Spleen (tissue), 11 donors: ENCODE measurements at regions not wholly inside any gene's neighbourhood (a gene's known extent, or its start where the extent isn't known, plus 50 kb on each side); places are given as distances from the start of the nearest gene placed in this dataset.

ENCODE experiments used
- DNase-seq: peaks from one replicate; pipeline ENCODE4 v3.0.0-alpha.2; 2020
- H3K27ac ChIP-seq, 8 donors: fragments of 200-600 bp; sonication (generic) in 7 of 8; 1 replicate in 4 of 8; 2 replicates in 4 of 8; pipeline versions ENCODE4 v1.5.0 to v1.8.0; 2016 to 2021; ENCODE audit warnings: inconsistent platforms in 4 of 8, mild to moderate bottlenecking in 4 of 8, moderate library complexity in 1 of 8
- H3K27me3 ChIP-seq, 7 donors: fragments of 200-600 bp; sonication (generic) in 6 of 7; replicated peaks in 1 of 7; 1 replicate in 4 of 7; 2 replicates in 3 of 7; pipeline versions ENCODE4 v1.5.0 to v1.8.0; 2016 to 2021; ENCODE audit warnings: inconsistent platforms in 3 of 7, mild to moderate bottlenecking in 1 of 7
- H3K36me3 ChIP-seq, 6 donors: fragments of 200-600 bp; sonication (generic) in 5 of 6; 1 replicate in 4 of 6; 2 replicates in 2 of 6; pipeline versions ENCODE4 v1.5.0 to v1.8.0; 2016 to 2021; ENCODE audit warnings: inconsistent platforms in 2 of 6
- H3K4me1 ChIP-seq, 6 donors: fragments of 200-600 bp; sonication (generic) in 5 of 6; 1 replicate in 3 of 6; 2 replicates in 3 of 6; pipeline versions ENCODE4 v1.5.0 to v1.8.0; 2016 to 2021; ENCODE audit warnings: inconsistent platforms in 3 of 6
- H3K4me3 ChIP-seq, 8 donors: fragments of 200-600 bp; sonication (generic) in 7 of 8; 1 replicate in 4 of 8; 2 replicates in 4 of 8; pipeline versions ENCODE4 v1.5.0 to v1.8.0; 2016 to 2021; ENCODE audit warnings: inconsistent platforms in 4 of 8, mild to moderate bottlenecking in 4 of 8, moderate library complexity in 2 of 8
- H3K9me3 ChIP-seq, 8 donors: fragments of 200-600 bp; sonication (generic) in 7 of 8; 1 replicate in 4 of 8; 2 replicates in 4 of 8; pipeline versions ENCODE4 v1.5.0 to v1.8.0; 2016 to 2021; ENCODE audit warnings: inconsistent platforms in 4 of 8
- CTCF ChIP-seq, 11 experiments: fragments of 200-600 bp in 7 of 11; fragments of 450-650 bp in 4 of 11; sonication (generic) in 4 of 11; IDR thresholded peaks in 8 of 11; conservative IDR thresholded peaks in 3 of 11; 1 replicate in 7 of 11; 2 replicates in 4 of 11; pipeline versions ENCODE4 v1.4.0 to v1.8.0; 2016 to 2021; ENCODE audit warnings: antibody characterized with exemption in 11 of 11, inconsistent platforms in 4 of 11, mild to moderate bottlenecking in 1 of 11
- POLR2A ChIP-seq, 3 donors: fragments of 450-650 bp; IDR thresholded peaks; one replicate each; pipeline ENCODE4 v1.5.1; 2017; ENCODE audit warnings: antibody characterized with exemption in 3 of 3, mild to moderate bottlenecking in 1 of 3
- POLR2AphosphoS5 ChIP-seq, 3 donors: sonication (generic); formaldehyde crosslinking; IDR thresholded peaks; one replicate each; pipeline ENCODE4 v1.5.1; 2017; ENCODE audit warnings: antibody characterized with exemption in 3 of 3
- WGBS, 5 donors: extraction: QIAGEN DNeasy Blood & Tissue Kit in 3 of 5; methylation state at CpG; one replicate each; pipeline versions ENCODE4 v1.1.5 to v1.1.7; 2013 to 2018; 5-methylcytosine and 5-hydroxymethylcytosine counted together
- intact Hi-C: fragments of 100-400 bp; cut with DNase I; formaldehyde crosslinking; loops from one replicate; pipeline ENCODE4 v1.15.0; 2023; ENCODE audit warnings: low total_unique reads
- donor health status: healthy with polysubstance abuse.
- donor health status: DM: no; HTN: no; CAD: no; lungs with moderate emphysema.
- donor health status: DM: no; HTN: no; CAD: no.
- donor health status: Bipolar disorder and iron deficiency.
- donor health status: healthy.
- donor health status: DM: no; HTN: no; CAD: no.
- donor health status: DM: yes; HTN: yes; CAD: no.

DNA sequence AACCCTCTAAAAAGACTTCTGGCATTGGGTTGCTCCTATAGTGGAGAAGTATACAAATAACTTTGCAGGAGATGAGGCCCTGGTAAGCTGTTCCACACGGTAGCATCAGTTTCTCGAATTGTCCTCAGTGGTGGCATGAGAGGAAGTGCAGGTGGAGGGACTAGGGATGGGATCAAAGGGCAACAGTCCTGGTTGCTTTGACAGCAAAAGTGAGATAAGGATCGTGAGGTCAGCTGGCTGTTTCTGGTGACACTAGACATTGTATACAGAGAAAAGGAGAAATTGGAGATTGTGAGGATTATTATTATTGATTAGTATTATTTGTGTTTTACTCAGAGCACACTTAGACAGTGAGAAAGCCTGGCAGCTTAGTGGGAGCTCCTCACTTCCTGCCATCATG lies 61.3 kb upstream of the EXOC2 start:
- 64 to 84% (median 74%) methylated on average over 3 of the region's 3 CpGs for WGBS, 5 donors
- DNase-seq, result no peak
- intact Hi-C loops, result no loop called here
- Histone ChIP-seq H3K36me3 (no peaks in the 10 kb centered on the region), H3K4me1 (no peaks in the 10 kb centered on the region), H3K4me3 (no peak overlapping the region), H3K9me3 (peaks cover 0 to 13% (median 0%) of the 10 kb centered on the region in 8 donors), H3K27me3 (no peaks in the 10 kb centered on the region), H3K27ac (no peak overlapping the region)
- TF ChIP-seq POLR2A (IDR thresholded peaks at IDR 0.05) (no peak), CTCF (IDR thresholded peaks at IDR 0.05 in 8 of 11, conservative IDR thresholded peaks at IDR 0.05 in 3 of 11) (no peak), POLR2AphosphoS5 (IDR thresholded peaks at IDR 0.05) (no peak)

DNA sequence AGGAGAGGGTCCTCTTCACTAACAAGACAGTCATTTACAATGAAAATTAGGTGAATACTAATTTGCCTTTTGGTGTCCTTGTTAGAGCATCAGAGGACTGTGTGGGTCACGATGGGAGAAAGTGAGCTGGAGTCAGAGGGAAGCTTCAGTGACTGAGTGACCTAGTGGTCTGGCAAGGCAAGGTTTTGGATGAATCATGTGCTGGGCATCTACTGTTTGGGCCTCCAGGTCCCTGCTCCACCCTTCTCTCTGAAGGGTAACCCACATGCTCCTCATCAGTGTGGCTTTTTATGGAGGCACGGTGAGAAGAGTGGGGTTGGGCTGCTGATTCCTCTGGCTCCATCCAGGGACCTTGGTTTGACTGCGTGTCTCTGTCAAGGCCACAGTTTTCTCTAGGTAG lies 60.5 kb upstream of the EXOC2 start:
- no peak for TF ChIP-seq POLR2A (IDR thresholded peaks at IDR 0.05)
- TF ChIP-seq CTCF (IDR thresholded peaks at IDR 0.05 in 8 of 11, conservative IDR thresholded peaks at IDR 0.05 in 3 of 11), result no peak
- TF ChIP-seq POLR2AphosphoS5 (IDR thresholded peaks at IDR 0.05), result no peak
- DNase-seq, result no peak
- intact Hi-C loops, result no loop called here
- WGBS, 5 donors, result 85 to 90% (median 86%) methylated on average over 3 of the region's 3 CpGs
- Histone ChIP-seq H3K4me3 (no peak overlapping the region), H3K27ac (no peak overlapping the region), H3K27me3 (no peaks in the 10 kb centered on the region), H3K9me3 (peaks cover 0 to 13% (median 0%) of the 10 kb centered on the region in 8 donors), H3K36me3 (no peaks in the 10 kb centered on the region), H3K4me1 (no peaks in the 10 kb centered on the region)

- no peaks in the 10 kb centered on the region for H3K27me3 ChIP-seq
- WGBS, 5 donors, result 93 to 98% (median 95%) methylated on average over 2 of the region's 2 CpGs
- H3K27ac ChIP-seq, result no peak overlapping the region
- TF ChIP-seq POLR2A (IDR thresholded peaks at IDR 0.05), result no peak
- no peak for TF ChIP-seq POLR2AphosphoS5 (IDR thresholded peaks at IDR 0.05)
- TF ChIP-seq CTCF (IDR thresholded peaks at IDR 0.05 in 8 of 11, conservative IDR thresholded peaks at IDR 0.05 in 3 of 11), result no peak
- DNase-seq, result no peak
- intact Hi-C loops, result no loop called here
- no peak overlapping the region for H3K4me3 ChIP-seq
- H3K9me3 ChIP-seq, result peaks cover 0 to 13% (median 0%) of the 10 kb centered on the region in 8 donors
- no peaks in the 10 kb centered on the region for H3K4me1 ChIP-seq
- H3K36me3 ChIP-seq, result no peaks in the 10 kb centered on the region
Observed at GRCh38 chr6:752438-752837, 59.5 kb upstream of the EXOC2 start.

GRCh38 chr6:751765-752164 lies 58.8 kb upstream of the EXOC2 start:
- no peak for TF ChIP-seq POLR2A (IDR thresholded peaks at IDR 0.05)
- no peak for TF ChIP-seq POLR2AphosphoS5 (IDR thresholded peaks at IDR 0.05)
- TF ChIP-seq CTCF (IDR thresholded peaks at IDR 0.05 in 8 of 11, conservative IDR thresholded peaks at IDR 0.05 in 3 of 11), result no peak
- no peaks in the 10 kb centered on the region for H3K27me3 ChIP-seq
- no peak overlapping the region for H3K4me3 ChIP-seq
- no peak overlapping the region for H3K27ac ChIP-seq
- H3K36me3 ChIP-seq, result no peaks in the 10 kb centered on the region
- peaks cover 0 to 11% (median 0%) of the 10 kb centered on the region in 8 donors for H3K9me3 ChIP-seq
- H3K4me1 ChIP-seq, result no peaks in the 10 kb centered on the region
- intact Hi-C loops, result no loop called here
- no peak for DNase-seq
- WGBS, 5 donors, result 78 to 92% (median 84%) methylated on average over 4 of the region's 4 CpGs
